Fibroblast of villous mesenchyme (primary cell): ENCODE measurements at regions not wholly inside any gene's neighbourhood (a gene's known extent, or its start where the extent isn't known, plus 50 kb on each side); places are given as distances from the start of the nearest gene placed in this dataset.
A peak's percentile ranks its signal among the peaks of the same experiment; 100 is the strongest.

Source experiments
- DNase-seq: peaks from one replicate; pipeline ENCODE4 v3.0.0-alpha.2; 2010; ENCODE audit warnings: low read depth
- H3K4me3 ChIP-seq: 2 replicates; pipeline ENCODE4 v1.5.1; 2011; ENCODE audit warnings: low read depth, mild to moderate bottlenecking, low read length
- CTCF ChIP-seq: IDR thresholded peaks from 2 replicates; pipeline ENCODE4 v1.5.1; 2012; ENCODE audit warnings: low read depth, mild to moderate bottlenecking, low read length; ENCODE audit not compliant: insufficient read depth

GRCh38 chr5:107783551-107783950 is 112.8 kb upstream of the EFNA5 start:
- TF ChIP-seq CTCF: no peak

GRCh38 chr5:107782561-107783169 is 111.9 kb upstream of the EFNA5 start:
- DNase-seq: peak; percentile 2
- no peak for TF ChIP-seq CTCF
- H3K4me3 ChIP-seq: no peak overlapping the region

More at GRCh38 chr5:107783551-107783950, 112.8 kb upstream of the EFNA5 start:
- H3K4me3 ChIP-seq: no peak overlapping the region
- DNase-seq: peak; percentile 10

GRCh38 chr5:107781451-107781850 is 110.7 kb upstream of the EFNA5 start:
- no peak for DNase-seq
- TF ChIP-seq CTCF: no peak

GRCh38 chr5:107779437-107779836 is 108.7 kb upstream of the EFNA5 start:
- no peak for DNase-seq
- no peak for TF ChIP-seq CTCF
- no peak overlapping the region for H3K4me3 ChIP-seq

More at GRCh38 chr5:107781451-107781850, 110.7 kb upstream of the EFNA5 start:
- H3K4me3 ChIP-seq: no peak overlapping the region

- no peak for DNase-seq
- H3K4me3 ChIP-seq: no peak overlapping the region
- TF ChIP-seq CTCF: no peak
These were observed 107.9 kb upstream of the EFNA5 start for GRCh38 chr5:107778647-107779046.

- DNase-seq: no peak
- TF ChIP-seq CTCF: no peak
- H3K4me3 ChIP-seq: no peak overlapping the region
These were observed 106.4 kb upstream of the EFNA5 start for GRCh38 chr5:107776922-107777740.
